ENCODE measurements at regions not wholly inside any gene's neighbourhood (a gene's known extent, or its start where the extent isn't known, plus 50 kb on each side); places are given as distances from the start of the nearest gene placed in this dataset.

DNA sequence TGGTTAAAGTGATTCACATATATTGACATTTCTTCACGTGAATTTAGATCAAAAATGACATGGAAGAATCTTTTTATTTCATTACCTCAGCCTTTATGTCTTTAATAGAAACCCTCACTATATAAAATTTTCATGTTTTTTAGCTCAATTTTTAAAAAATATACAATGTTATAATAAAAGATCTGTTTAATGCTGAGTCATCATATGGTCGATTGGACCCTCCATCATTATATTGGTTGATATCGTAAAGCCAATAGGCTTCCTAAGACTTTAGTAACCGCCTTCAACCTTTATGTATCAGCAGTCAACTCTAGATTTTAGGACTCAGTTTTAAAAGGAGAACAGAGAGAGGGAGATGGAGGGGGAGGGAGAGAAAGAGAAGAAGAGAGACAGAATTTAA is 162.3 kb upstream of the FERD3L start:
- Histone ChIP-seq H3K27me3 (peaks cover 0 to 6% (median 0%) of the 10 kb centered on the region in 7 donors), H3K36me3 (no peaks in the 10 kb centered on the region), H3K9me3 (no peaks in the 10 kb centered on the region), H3K4me3 (no peak overlapping the region), H3K4me1 (no peaks in the 10 kb centered on the region), H3K27ac (no peak overlapping the region)
- intact Hi-C loops (cut with DNase I), result no loop called here
- WGBS, 2 donors, result 92 to 96% methylated on average over 4 of the region's 4 CpGs
- no peak for DNase-seq
- TF ChIP-seq, protein P1, sequence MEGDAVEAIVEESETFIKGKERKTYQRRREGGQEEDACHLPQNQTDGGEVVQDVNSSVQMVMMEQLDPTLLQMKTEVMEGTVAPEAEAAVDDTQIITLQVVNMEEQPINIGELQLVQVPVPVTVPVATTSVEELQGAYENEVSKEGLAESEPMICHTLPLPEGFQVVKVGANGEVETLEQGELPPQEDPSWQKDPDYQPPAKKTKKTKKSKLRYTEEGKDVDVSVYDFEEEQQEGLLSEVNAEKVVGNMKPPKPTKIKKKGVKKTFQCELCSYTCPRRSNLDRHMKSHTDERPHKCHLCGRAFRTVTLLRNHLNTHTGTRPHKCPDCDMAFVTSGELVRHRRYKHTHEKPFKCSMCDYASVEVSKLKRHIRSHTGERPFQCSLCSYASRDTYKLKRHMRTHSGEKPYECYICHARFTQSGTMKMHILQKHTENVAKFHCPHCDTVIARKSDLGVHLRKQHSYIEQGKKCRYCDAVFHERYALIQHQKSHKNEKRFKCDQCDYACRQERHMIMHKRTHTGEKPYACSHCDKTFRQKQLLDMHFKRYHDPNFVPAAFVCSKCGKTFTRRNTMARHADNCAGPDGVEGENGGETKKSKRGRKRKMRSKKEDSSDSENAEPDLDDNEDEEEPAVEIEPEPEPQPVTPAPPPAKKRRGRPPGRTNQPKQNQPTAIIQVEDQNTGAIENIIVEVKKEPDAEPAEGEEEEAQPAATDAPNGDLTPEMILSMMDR (IDR thresholded peaks at IDR 0.05), result no peak
- no peak for ATAC-seq

DNA sequence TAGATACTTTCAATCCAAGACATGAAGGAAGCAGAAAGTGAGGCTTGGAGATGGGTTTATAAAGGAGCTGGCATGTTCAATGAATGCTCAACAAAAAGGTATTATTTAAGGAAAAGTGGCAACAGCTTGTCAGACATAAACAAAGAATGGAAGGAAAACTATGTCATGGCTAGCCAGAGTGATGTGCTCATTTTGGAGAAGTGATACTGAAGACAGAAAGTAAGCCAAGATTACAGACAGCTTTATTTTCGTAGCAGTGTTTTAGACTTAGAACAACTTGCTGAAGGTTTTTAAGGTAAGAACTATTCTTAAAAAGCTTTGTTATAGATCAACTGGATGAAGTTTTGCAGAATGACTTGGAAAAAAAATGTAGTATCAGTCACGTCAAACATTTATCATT is 160.5 kb upstream of the FERD3L start:
- WGBS, 2 donors, result 69 to 75% methylated on average over 2 of the region's 2 CpGs

DNA sequence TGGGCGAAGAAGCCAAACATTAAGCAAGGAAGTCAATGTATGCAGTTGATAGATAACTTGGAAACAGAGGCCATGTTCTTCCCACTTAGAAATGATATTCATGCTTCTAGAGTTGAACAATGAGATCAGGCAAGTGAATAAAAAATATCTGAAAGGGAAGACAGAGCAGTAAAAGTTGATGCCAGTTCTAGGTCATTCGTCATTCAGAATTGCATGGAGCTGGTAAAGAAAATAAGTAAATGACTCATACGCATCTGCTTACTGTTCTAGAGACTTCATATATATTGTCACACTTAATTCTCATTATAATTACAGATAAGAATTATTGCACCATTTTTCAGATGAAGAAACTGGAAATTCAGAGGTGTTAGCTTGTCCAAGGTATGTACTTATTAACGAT is 158.9 kb upstream of the FERD3L start:
- TF ChIP-seq, protein P1 (IDR thresholded peaks at IDR 0.05), result no peak
- H3K27me3 ChIP-seq, result peaks cover 0 to 6% (median 0%) of the 10 kb centered on the region in 7 donors
- no peak for DNase-seq
- no peaks in the 10 kb centered on the region for H3K36me3 ChIP-seq
- no peak overlapping the region for H3K4me3 ChIP-seq
- H3K4me1 ChIP-seq, result no peaks in the 10 kb centered on the region
- intact Hi-C loops (cut with DNase I), result no loop called here
- no peak overlapping the region for H3K27ac ChIP-seq
- no peak for ATAC-seq
- 93 to 94% methylated on average over 4 of the region's 4 CpGs for WGBS, 2 donors
- no peaks in the 10 kb centered on the region for H3K9me3 ChIP-seq

More for the DNA sequence above, 160.5 kb upstream of the FERD3L start:
- no peaks in the 10 kb centered on the region for H3K36me3 ChIP-seq
- TF ChIP-seq, protein P1 (IDR thresholded peaks at IDR 0.05), result no peak
- H3K4me3 ChIP-seq, result no peak overlapping the region
- peaks cover 0 to 6% (median 0%) of the 10 kb centered on the region in 7 donors for H3K27me3 ChIP-seq
- intact Hi-C loops (cut with DNase I), result no loop called here
- no peak overlapping the region for H3K27ac ChIP-seq
- no peaks in the 10 kb centered on the region for H3K9me3 ChIP-seq
- no peaks in the 10 kb centered on the region for H3K4me1 ChIP-seq
- DNase-seq, result no peak
- no peak for ATAC-seq

DNA sequence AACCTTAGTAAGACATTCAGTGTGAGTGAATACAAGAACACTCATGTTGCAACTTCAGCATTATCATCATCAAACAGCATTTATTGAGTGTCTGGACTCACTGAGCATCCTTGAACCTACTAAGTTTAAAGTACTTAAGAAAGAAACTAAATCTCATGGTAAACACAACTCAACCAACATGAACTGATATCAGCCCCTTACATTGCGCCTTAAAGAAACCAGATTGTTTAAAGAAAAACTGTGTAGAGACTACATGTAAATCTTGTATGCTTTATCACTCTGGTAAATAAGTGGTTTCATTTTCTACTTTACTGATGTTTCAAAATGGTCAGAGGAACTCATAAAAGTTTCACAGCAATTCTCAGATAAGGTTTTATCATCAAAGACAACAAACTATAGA is 157.5 kb upstream of the FERD3L start:
- no peak for ATAC-seq
- DNase-seq, result no peak
- H3K4me3 ChIP-seq, result no peak overlapping the region
- TF ChIP-seq, protein P1 (IDR thresholded peaks at IDR 0.05), result no peak
- H3K36me3 ChIP-seq, result no peaks in the 10 kb centered on the region
- peaks cover 0 to 6% (median 0%) of the 10 kb centered on the region in 7 donors for H3K27me3 ChIP-seq
- 96 to 98% methylated on average over 1 of the region's 1 CpG for WGBS, 2 donors
- H3K9me3 ChIP-seq, result no peaks in the 10 kb centered on the region
- no peaks in the 10 kb centered on the region for H3K4me1 ChIP-seq
- H3K27ac ChIP-seq, result no peak overlapping the region
- intact Hi-C loops (cut with DNase I), result no loop called here
